GM21786 (cell line): ENCODE measurements at regions not wholly inside any gene's neighbourhood (a gene's known extent, or its start where the extent isn't known, plus 50 kb on each side); places are given as distances from the start of the nearest gene placed in this dataset.

ENCODE experiments used
- ATAC-seq: cut with Tn5 transposase; IDR thresholded peaks from one replicate; pipeline ENCODE4 v1.9.1; 2021; ENCODE audit not compliant: unreplicated experiment

- no peak for ATAC-seq
Observed at GRCh38 chr10:128936392-128936791, 530.6 kb upstream of the MGMT start.

- ATAC-seq, result no peak
Observed at GRCh38 chr10:128938558-128938957, 528.5 kb upstream of the MGMT start.

GRCh38 chr10:128940081-128940480 is 527.0 kb upstream of the MGMT start:
- ATAC-seq, result no peak

GRCh38 chr10:128943111-128943510 is 523.9 kb upstream of the MGMT start:
- no peak for ATAC-seq

- ATAC-seq, result no peak
Observed at GRCh38 chr10:128945398-128945797, 521.6 kb upstream of the MGMT start.

- no peak for ATAC-seq
Observed at GRCh38 chr10:128950159-128950915, 516.7 kb upstream of the MGMT start.

GRCh38 chr10:128950916-128951275 is 516.1 kb upstream of the MGMT start:
- ATAC-seq, result no peak

- ATAC-seq, result no peak
Observed at GRCh38 chr10:128952856-128953255, 514.2 kb upstream of the MGMT start.

GRCh38 chr10:128956149-128956548 is 510.9 kb upstream of the MGMT start:
- no peak for ATAC-seq

GRCh38 chr10:128957221-128957620 is 509.8 kb upstream of the MGMT start:
- ATAC-seq, result no peak

GRCh38 chr10:128958834-128959690 is 508.0 kb upstream of the MGMT start:
- ATAC-seq, result no peak

- ATAC-seq, result no peak
Observed at GRCh38 chr10:128959746-128960145, 507.3 kb upstream of the MGMT start.

- ATAC-seq, result no peak
Observed at GRCh38 chr10:128960517-128960916, 506.5 kb upstream of the MGMT start.

- no peak for ATAC-seq
Observed at GRCh38 chr10:128962182-128962581, 504.9 kb upstream of the MGMT start.

- ATAC-seq, result no peak
Observed at GRCh38 chr10:128963211-128964099, 503.6 kb upstream of the MGMT start.

- no peak for ATAC-seq
Observed at GRCh38 chr10:128964100-128964403, 503.0 kb upstream of the MGMT start.

GRCh38 chr10:128967980-128968756 is 498.9 kb upstream of the MGMT start:
- ATAC-seq, result no peak

GRCh38 chr10:128969551-128969950 is 497.5 kb upstream of the MGMT start:
- ATAC-seq, result no peak

- no peak for ATAC-seq
Observed at GRCh38 chr10:128971374-128972035, 495.5 kb upstream of the MGMT start.

- ATAC-seq, result no peak
Observed at GRCh38 chr10:128972036-128972405, 495.0 kb upstream of the MGMT start.
